ENCODE measurements at regions not wholly inside any gene's neighbourhood (a gene's known extent, or its start where the extent isn't known, plus 50 kb on each side); places are given as distances from the start of the nearest gene placed in this dataset.

DNA sequence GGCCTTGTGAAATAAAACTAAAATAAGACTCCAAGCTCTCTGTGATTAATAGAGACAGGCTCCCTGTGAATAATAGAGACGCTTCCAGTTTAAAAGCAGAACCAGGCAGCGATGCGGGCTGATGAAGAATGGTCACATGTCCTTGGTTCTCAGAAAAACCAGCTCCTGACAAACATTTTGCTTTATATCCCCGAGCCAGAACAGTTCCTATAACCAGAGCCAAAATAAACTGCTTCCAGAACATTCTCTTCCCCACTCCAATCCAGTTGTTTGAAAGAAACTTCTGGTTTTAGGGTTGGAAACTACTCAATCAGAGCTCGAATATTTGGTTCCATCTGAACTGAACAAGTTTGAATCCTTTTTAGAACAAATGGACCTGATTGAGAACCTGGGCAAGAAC is 213.7 kb downstream of the TSN start:
- no peak for DNase-seq (ENCODE audit: low read depth, low spot score)
- H3K4me3 ChIP-seq (ENCODE audit: low read depth, low read length) = no peak overlapping the region
- TF ChIP-seq, protein P1, sequence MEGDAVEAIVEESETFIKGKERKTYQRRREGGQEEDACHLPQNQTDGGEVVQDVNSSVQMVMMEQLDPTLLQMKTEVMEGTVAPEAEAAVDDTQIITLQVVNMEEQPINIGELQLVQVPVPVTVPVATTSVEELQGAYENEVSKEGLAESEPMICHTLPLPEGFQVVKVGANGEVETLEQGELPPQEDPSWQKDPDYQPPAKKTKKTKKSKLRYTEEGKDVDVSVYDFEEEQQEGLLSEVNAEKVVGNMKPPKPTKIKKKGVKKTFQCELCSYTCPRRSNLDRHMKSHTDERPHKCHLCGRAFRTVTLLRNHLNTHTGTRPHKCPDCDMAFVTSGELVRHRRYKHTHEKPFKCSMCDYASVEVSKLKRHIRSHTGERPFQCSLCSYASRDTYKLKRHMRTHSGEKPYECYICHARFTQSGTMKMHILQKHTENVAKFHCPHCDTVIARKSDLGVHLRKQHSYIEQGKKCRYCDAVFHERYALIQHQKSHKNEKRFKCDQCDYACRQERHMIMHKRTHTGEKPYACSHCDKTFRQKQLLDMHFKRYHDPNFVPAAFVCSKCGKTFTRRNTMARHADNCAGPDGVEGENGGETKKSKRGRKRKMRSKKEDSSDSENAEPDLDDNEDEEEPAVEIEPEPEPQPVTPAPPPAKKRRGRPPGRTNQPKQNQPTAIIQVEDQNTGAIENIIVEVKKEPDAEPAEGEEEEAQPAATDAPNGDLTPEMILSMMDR (IDR thresholded peaks at IDR 0.05; ENCODE audit: low read depth, low read length) = no peak
- in situ Hi-C loops (cut with HindIII; ENCODE audit: low sequenced_read_pairs) = no loop called here

DNA sequence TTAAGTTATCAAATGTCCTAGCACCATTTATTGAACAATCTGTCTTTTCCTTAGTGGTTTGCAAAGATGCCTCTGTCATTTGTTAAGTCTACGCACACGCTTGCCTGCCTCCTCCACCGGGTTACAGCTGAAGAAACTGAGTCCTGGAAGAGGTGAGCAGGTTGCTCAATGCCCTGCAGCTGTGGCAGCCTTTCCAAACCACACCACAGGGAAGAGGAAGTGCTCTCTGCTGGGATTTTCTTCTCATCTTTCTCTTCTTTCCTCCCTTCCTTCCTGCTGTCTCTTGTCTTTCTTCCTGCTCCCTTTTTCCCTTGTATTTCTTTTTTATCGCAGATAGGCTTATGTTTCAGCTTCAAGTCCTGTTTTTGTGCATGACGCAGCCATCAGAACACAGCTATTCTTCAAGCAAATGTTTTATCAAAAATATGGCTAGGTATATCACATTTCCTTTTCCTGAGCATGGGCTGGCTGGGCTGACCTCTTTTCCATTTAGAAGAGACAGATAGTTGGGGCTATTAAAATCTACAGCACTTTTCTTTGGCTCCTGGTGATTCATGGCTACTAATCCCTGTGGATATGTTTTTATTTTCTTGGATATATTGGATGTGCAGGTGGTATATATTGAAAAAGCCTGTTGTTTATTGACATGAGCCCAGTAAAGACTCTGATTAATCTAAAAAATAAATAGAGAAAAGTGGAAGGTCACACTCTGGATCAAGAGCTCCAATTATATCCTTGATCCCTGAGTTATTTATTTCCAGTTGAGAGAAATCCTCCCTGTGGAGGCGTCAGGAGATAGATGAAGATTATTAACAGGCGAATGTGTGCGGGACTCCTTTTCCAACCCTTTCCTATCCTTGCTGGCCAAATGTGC is 214.6 kb downstream of the TSN start:
- TF ChIP-seq, protein P1 (IDR thresholded peaks at IDR 0.05; ENCODE audit: low read depth, low read length) = no peak
- in situ Hi-C loops (cut with HindIII; ENCODE audit: low sequenced_read_pairs) = no loop called here
- no peak for DNase-seq (ENCODE audit: low read depth, low spot score)
- H3K4me3 ChIP-seq (ENCODE audit: low read depth, low read length) = no peak overlapping the region

DNA sequence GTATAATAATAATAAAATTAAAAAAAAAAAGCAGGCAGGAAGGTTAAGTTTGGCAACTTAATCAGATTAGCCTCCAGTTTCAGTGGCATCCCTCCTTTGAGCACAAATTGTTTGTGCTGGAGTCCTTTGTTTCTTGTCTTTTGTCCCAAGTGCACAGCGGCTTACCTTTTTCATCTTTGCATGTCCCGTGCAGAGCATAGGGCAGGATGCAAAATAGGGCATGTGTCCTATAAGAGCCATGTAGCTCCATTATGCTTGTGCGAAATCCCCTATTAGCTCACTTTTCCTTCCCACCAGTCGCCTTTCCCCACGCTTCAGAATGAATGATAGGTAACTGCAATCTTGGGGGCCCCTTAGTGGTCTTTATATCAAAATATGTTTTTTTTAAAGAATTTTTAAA is 216.8 kb downstream of the TSN start:
- no peak for DNase-seq (ENCODE audit: low read depth, low spot score)
- in situ Hi-C loops (cut with HindIII; ENCODE audit: low sequenced_read_pairs) = no loop called here
- no peak overlapping the region for H3K4me3 ChIP-seq (ENCODE audit: low read depth, low read length)
- TF ChIP-seq, protein P1 (IDR thresholded peaks at IDR 0.05; ENCODE audit: low read depth, low read length) = no peak

DNA sequence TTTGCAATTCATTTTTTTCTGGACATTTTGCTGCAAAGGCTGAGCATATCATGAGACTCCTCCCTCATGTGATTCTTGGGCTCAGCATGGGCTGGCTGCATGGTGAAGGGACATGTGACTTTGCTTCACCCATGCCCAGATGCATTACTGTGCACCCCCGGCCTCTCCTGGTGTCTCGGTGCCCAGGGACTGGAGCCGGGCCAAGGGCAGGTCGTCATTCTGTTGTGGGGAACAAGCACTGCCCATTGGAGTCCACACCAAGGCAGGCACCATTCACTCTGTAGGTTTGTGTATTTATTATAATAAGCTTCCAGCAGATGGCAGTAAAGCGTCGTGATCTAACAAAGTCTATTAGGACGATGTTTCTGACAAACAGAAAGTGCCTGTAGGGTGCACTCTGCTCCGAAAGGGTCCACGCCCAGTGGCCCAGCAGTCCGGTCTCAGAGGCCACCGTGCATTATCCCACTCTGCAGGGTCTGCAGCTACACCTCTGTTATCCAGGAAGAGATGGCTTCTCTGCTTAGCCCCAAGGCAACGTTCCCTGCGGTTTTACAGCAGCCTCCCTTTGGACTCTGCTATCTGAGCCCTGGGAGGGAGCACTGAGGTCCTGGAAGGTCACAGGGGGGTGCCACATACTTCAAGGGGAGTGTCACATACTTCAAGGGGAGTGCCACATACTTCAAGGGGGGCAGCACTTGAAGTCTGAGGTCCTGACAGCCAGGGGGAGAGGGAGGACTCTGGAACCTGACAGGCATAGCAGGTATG is 219.6 kb downstream of the TSN start:
- in situ Hi-C loops (cut with HindIII; ENCODE audit: low sequenced_read_pairs) = no loop called here
- peak; percentile 68 for DNase-seq (ENCODE audit: low read depth, low spot score)
- TF ChIP-seq, protein P1 (IDR thresholded peaks at IDR 0.05; ENCODE audit: low read depth, low read length) = peak; percentile 44
- no peak overlapping the region for H3K4me3 ChIP-seq (ENCODE audit: low read depth, low read length)

DNA sequence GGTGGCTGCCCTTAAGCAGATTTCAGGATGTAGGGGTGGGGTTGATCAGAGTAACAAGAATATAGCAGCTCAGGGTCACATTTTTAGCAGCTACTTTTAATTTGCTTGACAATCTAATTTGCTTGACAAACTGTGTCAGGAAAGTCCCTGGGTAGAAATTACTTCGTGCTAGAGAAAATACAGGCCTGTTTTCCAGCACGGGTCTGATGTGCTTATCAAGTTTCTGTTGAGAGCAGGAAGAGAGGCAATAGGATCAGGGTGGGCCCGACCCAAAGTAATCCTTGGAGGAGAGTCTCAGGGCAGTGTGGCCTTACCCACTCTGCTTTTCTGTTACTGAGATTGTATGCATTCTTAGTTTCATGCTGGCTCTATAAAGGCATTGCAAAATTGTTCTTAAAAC is 221.5 kb downstream of the TSN start:
- in situ Hi-C loops (cut with HindIII; ENCODE audit: low sequenced_read_pairs) = no loop called here
- DNase-seq (ENCODE audit: low read depth, low spot score) = no peak
- no peak overlapping the region for H3K4me3 ChIP-seq (ENCODE audit: low read depth, low read length)
- TF ChIP-seq, protein P1 (IDR thresholded peaks at IDR 0.05; ENCODE audit: low read depth, low read length) = no peak

DNA sequence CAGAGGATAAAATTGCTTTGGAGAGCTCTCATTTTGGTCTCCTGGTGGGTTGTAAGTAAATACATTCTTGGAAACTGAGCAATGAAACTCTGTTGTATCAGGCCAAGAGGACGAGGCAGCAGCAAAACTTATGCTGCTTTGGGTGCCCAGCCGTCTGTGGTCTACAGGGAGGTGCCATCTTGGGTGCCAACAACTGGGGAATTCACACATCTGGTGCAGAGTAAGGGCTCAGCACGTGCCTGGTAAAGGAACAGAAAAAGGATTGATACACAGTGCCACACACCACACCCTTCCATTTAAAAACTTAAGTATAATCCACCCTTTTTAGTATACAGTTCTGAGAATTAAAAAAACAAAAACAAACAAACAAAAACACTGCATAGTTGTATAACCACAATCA is 221.9 kb downstream of the TSN start:
- in situ Hi-C loops (cut with HindIII; ENCODE audit: low sequenced_read_pairs) = no loop called here
- no peak for DNase-seq (ENCODE audit: low read depth, low spot score)
- TF ChIP-seq, protein P1 (IDR thresholded peaks at IDR 0.05; ENCODE audit: low read depth, low read length) = no peak
- no peak overlapping the region for H3K4me3 ChIP-seq (ENCODE audit: low read depth, low read length)

Data from astrocyte of the spinal cord (primary cell).